ENCODE measurements at regions not wholly inside any gene's neighbourhood (a gene's known extent, or its start where the extent isn't known, plus 50 kb on each side); places are given as distances from the start of the nearest gene placed in this dataset.

GRCh38 chr9:115882911-115883310, 270.7 kb upstream of the PAPPA start:
- Histone ChIP-seq H3K27me3 (ENCODE audit: control insufficient read depth, insufficient read depth, low read length) (no peaks in the 10 kb centered on the region), H3K4me3 (ENCODE audit: low read depth in 2 of 2, low read length in 2 of 2) (no peak overlapping the region), H3K4me1 (ENCODE audit: control insufficient read depth, insufficient read depth, low read length) (no peaks in the 10 kb centered on the region), H3K9me3 (ENCODE audit: control insufficient read depth, insufficient read depth, low read depth, low read length) (no peaks in the 10 kb centered on the region), H3K36me3 (ENCODE audit: control insufficient read depth, insufficient read depth, low read length) (no peaks in the 10 kb centered on the region), H3K27ac (ENCODE audit: low read length) (no peak overlapping the region)
- intact Hi-C loops (cut with micrococcal nuclease; ENCODE audit: unreplicated experiment), result loop anchor here (10.0 kb wide), 2 partner anchors 272 to 692 kb away; partner anchors contain the start of gene PAPPA
- ATAC-seq, result no peak
- in situ Hi-C loops (cut with HindIII; ENCODE audit: low pct_unique_long_range_greater_than_20kb, low sequenced_read_pairs), result no loop called here
- BruUV-seq (replicated peaks), result no TSS peak
- ChIA-PET CTCF (interaction anchor here (0.7 kb wide), 1 partner anchor 289 kb away, joined by 3 read pairs; no protein-coding TSS in a partner anchor), POLR2A (no interaction called here)
- no peak for TF ChIP-seq SIN3A (IDR thresholded peaks at IDR 0.05; ENCODE audit: borderline replicate concordance, insufficient read depth, low read depth, low read length)
- no peak for TF ChIP-seq REST (IDR thresholded peaks at IDR 0.05; ENCODE audit: insufficient read depth in 1 of 2, low read depth in 2 of 2, low read length in 1 of 2)
- no peak for TF ChIP-seq CTCF (IDR thresholded peaks at IDR 0.05)
- TF ChIP-seq TCF7L2 (IDR thresholded peaks at IDR 0.05; ENCODE audit: low read depth, low read length), result no peak
- TF ChIP-seq POLR2AphosphoS5 (IDR thresholded peaks at IDR 0.05; ENCODE audit: low read depth, low read length), result no peak
- no peak for DNase-seq (ENCODE audit: low read depth, low spot score)

- BruUV-seq (replicated peaks), result no TSS peak
- Histone ChIP-seq H3K36me3 (ENCODE audit: control insufficient read depth, insufficient read depth, low read length) (no peaks in the 10 kb centered on the region), H3K27ac (ENCODE audit: low read length) (no peak overlapping the region), H3K27me3 (ENCODE audit: control insufficient read depth, insufficient read depth, low read length) (no peaks in the 10 kb centered on the region), H3K4me1 (ENCODE audit: control insufficient read depth, insufficient read depth, low read length) (no peaks in the 10 kb centered on the region), H3K4me3 (ENCODE audit: low read depth in 2 of 2, low read length in 2 of 2) (no peak overlapping the region), H3K9me3 (ENCODE audit: control insufficient read depth, insufficient read depth, low read depth, low read length) (no peaks in the 10 kb centered on the region)
- intact Hi-C loops (cut with micrococcal nuclease; ENCODE audit: unreplicated experiment) (loop anchor here (10.0 kb wide), 2 partner anchors 271 to 691 kb away; partner anchors contain the start of gene PAPPA), in situ Hi-C loops (cut with HindIII; ENCODE audit: low pct_unique_long_range_greater_than_20kb, low sequenced_read_pairs) (no loop called here)
- TF ChIP-seq CTCF (IDR thresholded peaks at IDR 0.05), result peak; percentile 53
- no peak for TF ChIP-seq TCF7L2 (IDR thresholded peaks at IDR 0.05; ENCODE audit: low read depth, low read length)
- TF ChIP-seq REST (IDR thresholded peaks at IDR 0.05; ENCODE audit: insufficient read depth in 1 of 2, low read depth in 2 of 2, low read length in 1 of 2), result no peak
- no peak for TF ChIP-seq POLR2AphosphoS5 (IDR thresholded peaks at IDR 0.05; ENCODE audit: low read depth, low read length)
- no peak for TF ChIP-seq SIN3A (IDR thresholded peaks at IDR 0.05; ENCODE audit: borderline replicate concordance, insufficient read depth, low read depth, low read length)
- no peak for DNase-seq (ENCODE audit: low read depth, low spot score)
- ChIA-PET POLR2A (no interaction called here), CTCF (interaction anchor here (0.7 kb wide), 1 partner anchor 290 kb away, joined by 3 read pairs; no protein-coding TSS in a partner anchor)
- ATAC-seq, result no peak; the same call in 1 of the 2 replicates
Observed at GRCh38 chr9:115883467-115884329, 269.9 kb upstream of the PAPPA start.
